GM19438 (cell line): ENCODE measurements at regions not wholly inside any gene's neighbourhood (a gene's known extent, or its start where the extent isn't known, plus 50 kb on each side); places are given as distances from the start of the nearest gene placed in this dataset.
"Not testable (repeated sequence)": the region's sequence is repeated elsewhere in the genome, so short reads cannot be mapped to it uniquely, and the experiment has no call there.

ENCODE experiments used
- ATAC-seq: cut with Tn5 transposase; IDR thresholded peaks from one replicate; pipeline ENCODE4 v1.9.1; 2021; ENCODE audit warnings: low read depth; ENCODE audit not compliant: unreplicated experiment

- no peak for ATAC-seq
Measured at GRCh38 chr2:16104949-16105668, 164.8 kb downstream of the MYCN start.

GRCh38 chr2:16104315-16104948 is 164.1 kb downstream of the MYCN start:
- no peak for ATAC-seq

GRCh38 chr2:16103614-16104314 is 163.4 kb downstream of the MYCN start:
- no peak for ATAC-seq

GRCh38 chr2:16102976-16103380 is 162.6 kb downstream of the MYCN start:
- ATAC-seq: no peak

- ATAC-seq: no peak
Measured at GRCh38 chr2:16102358-16102975, 162.1 kb downstream of the MYCN start.

- no peak for ATAC-seq
Measured at GRCh38 chr2:16101196-16101595, 160.8 kb downstream of the MYCN start.

- ATAC-seq: no peak
Measured at GRCh38 chr2:16100006-16100405, 159.7 kb downstream of the MYCN start.

GRCh38 chr2:16099326-16099725 is 159.0 kb downstream of the MYCN start:
- ATAC-seq: no peak

GRCh38 chr2:16096962-16097361 is 156.6 kb downstream of the MYCN start:
- ATAC-seq: no peak

- not testable (repeated sequence) for ATAC-seq
Measured at GRCh38 chr2:16095483-16095882, 155.1 kb downstream of the MYCN start.

GRCh38 chr2:16094811-16095210 is 154.5 kb downstream of the MYCN start:
- no peak for ATAC-seq

- ATAC-seq: no peak
Measured at GRCh38 chr2:16093639-16094529, 153.5 kb downstream of the MYCN start.

- ATAC-seq: no peak
Measured at GRCh38 chr2:16092861-16093638, 152.7 kb downstream of the MYCN start.

- no peak for ATAC-seq
Measured at GRCh38 chr2:16091576-16092282, 151.4 kb downstream of the MYCN start.

- ATAC-seq: no peak
Measured at GRCh38 chr2:16090650-16091575, 150.6 kb downstream of the MYCN start.

- ATAC-seq: not testable (repeated sequence)
Measured at GRCh38 chr2:16089491-16089890, 149.1 kb downstream of the MYCN start.

- ATAC-seq: no peak
Measured at GRCh38 chr2:16088802-16089112, 148.4 kb downstream of the MYCN start.
